ENCODE measurements at regions not wholly inside any gene's neighbourhood (a gene's known extent, or its start where the extent isn't known, plus 50 kb on each side); places are given as distances from the start of the nearest gene placed in this dataset.
A peak's percentile ranks its signal among the peaks of the same experiment; 100 is the strongest.

DNA sequence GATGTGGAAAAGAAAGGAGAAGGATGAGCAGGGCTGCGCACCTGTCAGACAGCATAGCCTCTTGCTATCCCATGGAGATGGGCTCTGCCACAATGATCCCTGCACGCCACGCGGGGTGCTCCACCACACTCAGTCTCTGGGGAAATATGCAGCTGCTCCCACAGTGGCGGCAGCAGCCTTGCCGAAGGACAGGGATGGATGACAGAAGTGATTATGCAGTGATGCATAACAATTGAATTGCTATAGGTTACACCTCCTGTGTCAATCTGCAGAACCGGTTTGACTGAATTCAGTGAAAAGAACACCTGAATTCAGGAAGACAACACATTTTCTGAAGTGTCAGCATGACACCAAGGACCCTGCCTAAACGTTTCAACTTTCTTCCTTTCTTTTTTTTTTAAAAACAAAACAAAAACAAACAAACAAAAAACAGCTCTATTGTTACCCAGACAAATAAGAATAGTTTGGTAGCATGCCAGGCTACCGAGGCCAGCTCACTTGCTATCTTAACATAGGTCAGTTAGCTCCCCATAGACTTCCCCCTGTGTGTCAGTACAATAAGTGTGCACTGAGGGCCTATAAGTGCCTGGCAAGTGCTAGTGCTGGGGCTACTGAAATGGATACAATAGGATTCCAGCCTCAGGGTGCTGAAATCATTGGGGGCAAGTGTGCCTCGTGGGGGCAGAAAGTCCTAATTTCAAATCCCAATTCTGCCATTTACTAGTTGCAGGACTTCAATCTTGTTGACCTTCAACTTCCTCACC, 127.6 kb upstream of the LMO4 start:
- H3K4me3 ChIP-seq (ENCODE audit: low read depth, low read length, poor library complexity, severe bottlenecking), result no peak overlapping the region

DNA sequence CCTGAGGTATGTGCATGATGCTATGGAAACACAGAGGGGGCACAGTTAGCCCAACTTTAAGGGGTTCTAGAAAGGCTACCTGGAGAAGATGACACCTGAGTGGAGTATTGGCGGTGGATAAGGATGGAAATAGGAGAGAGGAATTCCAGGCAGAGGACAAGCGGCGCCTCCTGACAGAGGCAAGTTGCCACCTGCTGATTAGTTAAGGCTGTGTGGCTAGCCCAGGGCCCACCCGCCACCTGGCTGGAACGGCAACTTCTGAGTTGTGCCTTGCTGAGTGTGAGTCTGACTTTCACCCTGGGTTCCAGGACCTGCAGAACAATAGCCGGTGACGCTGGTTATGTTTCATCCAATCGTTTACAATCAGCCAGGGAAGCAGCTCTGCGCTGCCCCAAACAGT, 126.9 kb upstream of the LMO4 start:
- H3K9me3 ChIP-seq (ENCODE audit: low read length), result no peaks in the 10 kb centered on the region
- H3K4me3 ChIP-seq (ENCODE audit: low read depth, low read length, poor library complexity, severe bottlenecking), result no peak overlapping the region
- no peaks in the 10 kb centered on the region for H4K20me1 ChIP-seq (ENCODE audit: insufficient read depth, low read length)
- no peaks in the 10 kb centered on the region for H3K9me2 ChIP-seq (ENCODE audit: low read depth, low read length)
- H3K9ac ChIP-seq (ENCODE audit: low read length), result no peak overlapping the region
- H3K4me1 ChIP-seq (ENCODE audit: insufficient read depth, low read length, severe bottlenecking), result peaks cover 38% of the 10 kb centered on the region
- no peaks in the 10 kb centered on the region for H3F3A ChIP-seq (ENCODE audit: insufficient read depth, low read length)
- no peaks in the 10 kb centered on the region for H3K27me3 ChIP-seq (ENCODE audit: insufficient read depth, low read length)
- TF ChIP-seq, protein P1, sequence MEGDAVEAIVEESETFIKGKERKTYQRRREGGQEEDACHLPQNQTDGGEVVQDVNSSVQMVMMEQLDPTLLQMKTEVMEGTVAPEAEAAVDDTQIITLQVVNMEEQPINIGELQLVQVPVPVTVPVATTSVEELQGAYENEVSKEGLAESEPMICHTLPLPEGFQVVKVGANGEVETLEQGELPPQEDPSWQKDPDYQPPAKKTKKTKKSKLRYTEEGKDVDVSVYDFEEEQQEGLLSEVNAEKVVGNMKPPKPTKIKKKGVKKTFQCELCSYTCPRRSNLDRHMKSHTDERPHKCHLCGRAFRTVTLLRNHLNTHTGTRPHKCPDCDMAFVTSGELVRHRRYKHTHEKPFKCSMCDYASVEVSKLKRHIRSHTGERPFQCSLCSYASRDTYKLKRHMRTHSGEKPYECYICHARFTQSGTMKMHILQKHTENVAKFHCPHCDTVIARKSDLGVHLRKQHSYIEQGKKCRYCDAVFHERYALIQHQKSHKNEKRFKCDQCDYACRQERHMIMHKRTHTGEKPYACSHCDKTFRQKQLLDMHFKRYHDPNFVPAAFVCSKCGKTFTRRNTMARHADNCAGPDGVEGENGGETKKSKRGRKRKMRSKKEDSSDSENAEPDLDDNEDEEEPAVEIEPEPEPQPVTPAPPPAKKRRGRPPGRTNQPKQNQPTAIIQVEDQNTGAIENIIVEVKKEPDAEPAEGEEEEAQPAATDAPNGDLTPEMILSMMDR (IDR thresholded peaks at IDR 0.05; ENCODE audit: low read length), result no peak
- no peak for TF ChIP-seq EZH2 (IDR thresholded peaks at IDR 0.05; ENCODE audit: borderline replicate concordance, low read length)
- H3K27ac ChIP-seq (ENCODE audit: low read depth, low read length, poor library complexity, severe bottlenecking), result no peak overlapping the region
- 0 out of 2 replicates have a peak overlapping the region, but pooled peaks have one; percentile 15 for H2AFZ ChIP-seq (ENCODE audit: low read length)
- H3K79me2 ChIP-seq (ENCODE audit: insufficient read depth, low read length), result no peaks in the 10 kb centered on the region
- H3K36me3 ChIP-seq (ENCODE audit: insufficient read depth, low read length), result no peaks in the 10 kb centered on the region
- no peak overlapping the region for H3K4me2 ChIP-seq (ENCODE audit: low read length)

More for the DNA sequence above, 127.6 kb upstream of the LMO4 start:
- no peaks in the 10 kb centered on the region for H4K20me1 ChIP-seq (ENCODE audit: insufficient read depth, low read length)
- no peak for TF ChIP-seq EZH2 (IDR thresholded peaks at IDR 0.05; ENCODE audit: borderline replicate concordance, low read length)
- TF ChIP-seq, protein P1 (IDR thresholded peaks at IDR 0.05; ENCODE audit: low read length), result no peak
- no peak overlapping the region for H3K27ac ChIP-seq (ENCODE audit: low read depth, low read length, poor library complexity, severe bottlenecking)
- no peaks in the 10 kb centered on the region for H3F3A ChIP-seq (ENCODE audit: insufficient read depth, low read length)
- H3K9me3 ChIP-seq (ENCODE audit: low read length), result no peaks in the 10 kb centered on the region
- H3K79me2 ChIP-seq (ENCODE audit: insufficient read depth, low read length), result no peaks in the 10 kb centered on the region
- H3K4me2 ChIP-seq (ENCODE audit: low read length), result no peak overlapping the region
- no peak overlapping the region for H2AFZ ChIP-seq (ENCODE audit: low read length)
- H3K36me3 ChIP-seq (ENCODE audit: insufficient read depth, low read length), result no peaks in the 10 kb centered on the region
- no peaks in the 10 kb centered on the region for H3K9me2 ChIP-seq (ENCODE audit: low read depth, low read length)
- H3K27me3 ChIP-seq (ENCODE audit: insufficient read depth, low read length), result no peaks in the 10 kb centered on the region
- H3K4me1 ChIP-seq (ENCODE audit: insufficient read depth, low read length, severe bottlenecking), result peaks cover 31% of the 10 kb centered on the region
- H3K9ac ChIP-seq (ENCODE audit: low read length), result no peak overlapping the region

DNA sequence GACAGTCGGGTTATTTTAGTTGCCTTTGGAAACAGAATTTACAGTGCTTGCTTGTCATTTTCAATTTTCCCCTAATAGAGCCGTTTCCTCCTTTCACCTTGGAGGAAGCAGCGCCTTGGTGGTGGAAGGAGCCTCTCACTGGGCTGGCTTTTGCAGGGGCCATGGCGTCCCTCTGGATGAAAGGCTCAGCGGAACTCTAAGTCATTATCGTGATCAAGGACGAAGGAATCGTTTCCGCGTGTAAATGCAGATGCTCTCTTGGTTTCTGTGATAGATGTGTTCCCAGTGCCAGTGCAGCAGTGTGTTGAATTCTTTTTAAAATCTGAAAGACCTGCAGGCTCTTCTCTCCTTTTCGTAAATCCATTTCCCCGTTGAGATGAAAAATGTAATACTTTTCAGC, 126.2 kb upstream of the LMO4 start:
- Histone ChIP-seq H3K4me2 (ENCODE audit: low read length) (peak overlapping the region; percentile 71), H3K9ac (ENCODE audit: low read length) (peak overlapping the region; percentile 42), H3K27ac (ENCODE audit: low read depth, low read length, poor library complexity, severe bottlenecking) (no peak overlapping the region), H3K36me3 (ENCODE audit: insufficient read depth, low read length) (no peaks in the 10 kb centered on the region), H2AFZ (ENCODE audit: low read length) (peak overlapping the region; percentile 15; the same call in 1 of the 2 replicates), H4K20me1 (ENCODE audit: insufficient read depth, low read length) (no peaks in the 10 kb centered on the region), H3K27me3 (ENCODE audit: insufficient read depth, low read length) (no peaks in the 10 kb centered on the region), H3K9me3 (ENCODE audit: low read length) (no peaks in the 10 kb centered on the region), H3K79me2 (ENCODE audit: insufficient read depth, low read length) (no peaks in the 10 kb centered on the region), H3K4me1 (ENCODE audit: insufficient read depth, low read length, severe bottlenecking) (peaks cover 41% of the 10 kb centered on the region), H3F3A (ENCODE audit: insufficient read depth, low read length) (no peaks in the 10 kb centered on the region), H3K4me3 (ENCODE audit: low read depth, low read length, poor library complexity, severe bottlenecking) (peak overlapping the region; percentile 39), H3K9me2 (ENCODE audit: low read depth, low read length) (no peaks in the 10 kb centered on the region)
- TF ChIP-seq, protein P1 (IDR thresholded peaks at IDR 0.05; ENCODE audit: low read length), result no peak
- TF ChIP-seq EZH2 (IDR thresholded peaks at IDR 0.05; ENCODE audit: borderline replicate concordance, low read length), result no peak

Measured in OCI-LY1 (cell line).